Kidney epithelial cell (primary cell): ENCODE measurements at regions not wholly inside any gene's neighbourhood (a gene's known extent, or its start where the extent isn't known, plus 50 kb on each side); places are given as distances from the start of the nearest gene placed in this dataset.

Experiments used
- DNase-seq: peaks from one replicate; pipeline ENCODE4 v3.0.0-alpha.2; 2010; ENCODE audit warnings: low read depth
- H3K27me3 ChIP-seq: 2 replicates; pipeline ENCODE4 v1.6.0; 2011; ENCODE audit warnings: low read length; ENCODE audit not compliant: control insufficient read depth, insufficient read depth
- H3K36me3 ChIP-seq: 2 replicates; pipeline ENCODE4 v1.5.1; 2011; ENCODE audit warnings: low read length; ENCODE audit not compliant: control insufficient read depth, insufficient read depth
- H3K4me3 ChIP-seq: 2 replicates; pipeline ENCODE4 v1.5.1; 2011; ENCODE audit warnings: low read depth, mild to moderate bottlenecking, control low read depth, low read length
- TF ChIP-seq, protein P1 (sequence below): IDR thresholded peaks from 2 replicates; pipeline ENCODE4 v1.5.1; 2011; ENCODE audit warnings: mild to moderate bottlenecking, moderate library complexity, low read length, control low read depth, inconsistent platforms; ENCODE audit not compliant: insufficient read depth, poor library complexity, severe bottlenecking

DNA sequence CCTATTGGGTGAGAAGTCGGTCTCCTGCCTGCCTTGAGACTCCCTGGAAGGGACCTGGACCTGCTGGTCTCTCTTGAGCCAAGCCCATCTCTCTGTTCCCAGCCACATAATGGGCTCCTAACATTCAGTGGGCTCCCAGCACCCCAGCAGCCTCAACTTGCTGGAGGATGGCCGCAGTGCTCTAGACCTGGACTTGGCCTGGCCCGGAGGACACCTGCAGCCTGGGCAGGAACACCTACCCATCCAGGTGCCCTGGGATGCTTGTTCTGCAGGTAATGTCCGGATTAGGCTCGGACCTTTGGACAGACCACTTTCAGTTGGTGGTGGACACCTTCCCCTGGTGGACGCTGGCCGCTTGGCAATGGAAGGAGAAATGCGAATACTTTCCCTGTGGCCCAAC is 214.6 kb downstream of the URI1 start:
- no peak overlapping the region for H3K4me3 ChIP-seq
- no peaks in the 10 kb centered on the region for H3K36me3 ChIP-seq
- TF ChIP-seq, protein P1, sequence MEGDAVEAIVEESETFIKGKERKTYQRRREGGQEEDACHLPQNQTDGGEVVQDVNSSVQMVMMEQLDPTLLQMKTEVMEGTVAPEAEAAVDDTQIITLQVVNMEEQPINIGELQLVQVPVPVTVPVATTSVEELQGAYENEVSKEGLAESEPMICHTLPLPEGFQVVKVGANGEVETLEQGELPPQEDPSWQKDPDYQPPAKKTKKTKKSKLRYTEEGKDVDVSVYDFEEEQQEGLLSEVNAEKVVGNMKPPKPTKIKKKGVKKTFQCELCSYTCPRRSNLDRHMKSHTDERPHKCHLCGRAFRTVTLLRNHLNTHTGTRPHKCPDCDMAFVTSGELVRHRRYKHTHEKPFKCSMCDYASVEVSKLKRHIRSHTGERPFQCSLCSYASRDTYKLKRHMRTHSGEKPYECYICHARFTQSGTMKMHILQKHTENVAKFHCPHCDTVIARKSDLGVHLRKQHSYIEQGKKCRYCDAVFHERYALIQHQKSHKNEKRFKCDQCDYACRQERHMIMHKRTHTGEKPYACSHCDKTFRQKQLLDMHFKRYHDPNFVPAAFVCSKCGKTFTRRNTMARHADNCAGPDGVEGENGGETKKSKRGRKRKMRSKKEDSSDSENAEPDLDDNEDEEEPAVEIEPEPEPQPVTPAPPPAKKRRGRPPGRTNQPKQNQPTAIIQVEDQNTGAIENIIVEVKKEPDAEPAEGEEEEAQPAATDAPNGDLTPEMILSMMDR = no peak
- no peak for DNase-seq
- H3K27me3 ChIP-seq = peaks cover 5% of the 10 kb centered on the region

DNA sequence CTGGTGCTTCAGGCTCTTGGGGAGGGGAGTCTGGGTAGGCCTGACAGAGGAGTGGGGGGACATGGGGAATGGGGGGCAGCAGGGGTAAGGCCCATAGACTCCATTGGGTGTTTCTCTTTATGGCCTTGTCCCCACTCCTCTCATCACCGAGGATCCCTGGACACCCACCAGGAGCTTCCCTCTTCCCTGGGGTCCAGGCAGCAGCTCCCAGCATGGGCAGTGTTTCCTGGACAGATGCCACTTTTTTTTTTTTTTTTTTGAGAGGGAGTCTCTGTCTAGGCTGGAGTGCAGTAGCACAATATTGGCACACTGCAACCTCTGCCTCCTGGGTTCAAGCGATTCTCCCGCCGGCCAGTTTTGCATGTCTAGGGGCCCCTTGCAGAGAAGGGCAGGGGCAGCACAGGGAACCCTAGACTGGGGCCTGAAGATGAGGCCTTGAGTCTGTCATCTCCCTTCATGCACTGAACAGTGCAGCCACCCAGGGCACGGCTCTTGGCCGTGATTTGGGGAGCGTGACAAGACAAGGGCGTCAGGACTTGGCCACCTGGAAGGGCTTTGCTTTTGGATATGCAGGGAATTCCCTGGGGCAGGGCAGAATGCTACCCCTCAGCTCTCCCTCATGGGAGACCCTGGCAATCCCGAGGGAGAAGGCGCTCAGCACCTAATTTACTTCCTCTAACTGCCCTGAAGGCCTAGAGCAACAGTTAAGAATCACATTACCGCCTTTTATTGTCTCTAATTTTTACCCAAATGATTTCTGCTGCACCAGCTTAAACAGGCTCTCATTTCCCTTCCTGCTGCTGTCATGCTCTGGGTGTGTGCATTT is 213.9 kb upstream of the ZNF536 start:
- Histone ChIP-seq H3K36me3 (no peaks in the 10 kb centered on the region), H3K27me3 (peaks cover 5% of the 10 kb centered on the region), H3K4me3 (no peak overlapping the region)
- TF ChIP-seq, protein P1 = no peak
- DNase-seq = no peak

DNA sequence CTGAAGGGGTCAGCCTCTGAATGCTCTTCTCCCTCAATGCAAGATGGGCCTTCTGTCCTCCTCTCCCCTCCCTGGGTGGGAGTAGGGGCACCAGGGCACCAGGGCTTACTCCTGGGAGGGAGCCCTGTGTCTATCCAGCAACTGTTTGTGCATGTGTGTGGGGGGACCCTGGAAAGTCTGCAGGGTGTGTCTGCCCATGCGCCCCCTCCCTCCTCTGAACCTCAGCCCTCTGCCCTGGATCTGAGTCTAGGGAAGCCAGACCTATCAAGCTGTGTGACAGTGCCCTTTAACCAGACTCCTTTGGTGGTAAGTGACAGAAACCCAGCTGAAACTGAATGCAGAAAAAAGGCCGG is 213.3 kb upstream of the ZNF536 start:
- TF ChIP-seq, protein P1 = no peak
- H3K36me3 ChIP-seq = no peaks in the 10 kb centered on the region
- no peak for DNase-seq
- H3K4me3 ChIP-seq = no peak overlapping the region
- H3K27me3 ChIP-seq = peaks cover 5% of the 10 kb centered on the region

DNA sequence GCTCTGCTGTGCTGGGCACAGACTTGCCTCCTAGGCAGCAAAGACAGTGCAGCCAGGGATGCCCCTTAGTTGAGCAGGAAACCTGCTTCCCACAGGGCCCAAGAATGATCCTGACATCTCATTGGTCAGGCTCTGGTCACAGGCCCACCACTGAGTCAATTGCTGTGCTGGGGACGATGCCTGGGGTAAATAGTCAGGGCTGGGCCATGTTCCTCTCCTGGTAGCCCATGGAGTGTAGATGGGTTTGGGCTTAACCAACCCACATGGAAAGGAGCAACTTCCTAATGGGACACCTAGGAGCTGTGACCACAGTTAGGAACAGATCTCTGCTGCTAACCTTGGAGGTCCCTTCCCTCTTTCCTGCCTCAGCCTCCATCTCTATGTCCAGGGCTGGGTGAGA is 212.5 kb upstream of the ZNF536 start:
- no peak for DNase-seq
- no peak overlapping the region for H3K4me3 ChIP-seq
- H3K36me3 ChIP-seq = no peaks in the 10 kb centered on the region
- TF ChIP-seq, protein P1 = no peak
- H3K27me3 ChIP-seq = peaks cover 3% of the 10 kb centered on the region

DNA sequence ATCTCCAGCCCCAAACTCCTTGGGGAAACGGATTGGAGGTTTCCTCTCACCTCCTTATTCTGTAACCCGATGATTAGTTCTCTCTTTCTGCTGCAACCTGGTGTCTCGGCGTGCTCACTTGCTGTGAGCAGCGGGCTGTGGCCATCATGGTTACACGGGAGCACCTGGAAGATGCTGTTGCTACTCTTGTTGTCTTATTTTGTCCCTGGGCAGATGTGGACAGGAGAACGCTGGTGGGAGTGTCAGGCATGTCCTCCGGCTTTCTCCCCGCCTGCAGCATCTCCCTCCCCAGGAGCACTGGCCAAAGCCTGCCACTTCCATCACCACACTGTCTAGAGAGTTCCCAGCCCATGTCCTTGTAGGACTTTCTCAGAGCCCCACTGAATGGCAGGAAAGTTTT is 211.8 kb upstream of the ZNF536 start:
- no peak for DNase-seq
- no peaks in the 10 kb centered on the region for H3K36me3 ChIP-seq
- no peak overlapping the region for H3K4me3 ChIP-seq
- TF ChIP-seq, protein P1 = no peak
- no peaks in the 10 kb centered on the region for H3K27me3 ChIP-seq
